GM23338 (cell line): ENCODE measurements at regions not wholly inside any gene's neighbourhood (a gene's known extent, or its start where the extent isn't known, plus 50 kb on each side); places are given as distances from the start of the nearest gene placed in this dataset.

Source experiments
- POLR2AphosphoS5 ChIP-seq: IDR thresholded peaks from 2 replicates; pipeline ENCODE4 v1.6.1; 2016; ENCODE audit warnings: antibody characterized with exemption, low read depth
- REST ChIP-seq: IDR thresholded peaks from one replicate; pipeline ENCODE4 v1.6.1; 2018; ENCODE audit warnings: antibody characterized with exemption; ENCODE audit not compliant: unreplicated experiment
- ZNF114 ChIP-seq: fragments of 250-450 bp; sonication (Bioruptor Pico); IDR thresholded peaks from 2 replicates; pipeline ENCODE4 v1.5.0; 2020; ENCODE audit warnings: mild to moderate bottlenecking, moderate library complexity
- ZNF331 ChIP-seq: fragments of 250-450 bp; sonication (Bioruptor Pico); IDR thresholded peaks from 2 replicates; pipeline ENCODE4 v1.5.0; 2020; ENCODE audit warnings: low read depth, mild to moderate bottlenecking, moderate library complexity
- ZNF462 ChIP-seq: fragments of 250-450 bp; sonication (Bioruptor Pico); IDR thresholded peaks from 2 replicates; pipeline ENCODE4 v1.5.0; 2020; ENCODE audit warnings: mild to moderate bottlenecking, moderate library complexity

GRCh38 chr20:48169650-48170225, 384.5 kb upstream of the SULF2 start (continued):
- TF ChIP-seq REST (no peak), ZNF462 (CRISPR knock-in tag) (no peak), ZNF114 (CRISPR knock-in tag) (no peak), POLR2AphosphoS5 (no peak), ZNF331 (no peak)
